Superior temporal gyrus (tissue), 1 donor: ENCODE measurements at regions not wholly inside any gene's neighbourhood (a gene's known extent, or its start where the extent isn't known, plus 50 kb on each side); places are given as distances from the start of the nearest gene placed in this dataset.
"Not testable (repeated sequence)": the region's sequence is repeated elsewhere in the genome, so short reads cannot be mapped to it uniquely, and the experiment has no call there.

ENCODE experiments used
- DNase-seq: peaks from one replicate; pipeline ENCODE4 v3.0.0-alpha.2; 2016; ENCODE audit errors: extremely low spot score

DNA sequence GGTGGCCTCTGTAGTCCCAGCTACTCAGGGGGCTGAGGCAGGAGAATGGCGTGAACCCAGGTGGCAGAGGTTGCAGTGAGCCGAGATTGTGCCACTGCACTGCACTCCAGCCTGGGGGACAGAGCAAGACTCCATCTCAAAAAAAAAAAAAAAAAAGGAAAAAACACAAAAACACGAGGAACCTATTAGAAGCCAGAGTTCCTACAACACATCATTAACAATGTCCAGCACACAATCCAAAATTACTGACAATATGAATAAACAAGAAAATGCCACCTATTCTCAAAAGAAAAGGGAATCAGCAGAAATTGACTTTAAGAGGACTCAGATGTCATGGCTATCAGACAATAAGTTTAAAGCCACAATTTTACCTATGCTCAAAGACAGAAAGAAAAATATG, 57.3 kb upstream of the HS3ST3A1 start:
- DNase-seq: not testable (repeated sequence)

DNA sequence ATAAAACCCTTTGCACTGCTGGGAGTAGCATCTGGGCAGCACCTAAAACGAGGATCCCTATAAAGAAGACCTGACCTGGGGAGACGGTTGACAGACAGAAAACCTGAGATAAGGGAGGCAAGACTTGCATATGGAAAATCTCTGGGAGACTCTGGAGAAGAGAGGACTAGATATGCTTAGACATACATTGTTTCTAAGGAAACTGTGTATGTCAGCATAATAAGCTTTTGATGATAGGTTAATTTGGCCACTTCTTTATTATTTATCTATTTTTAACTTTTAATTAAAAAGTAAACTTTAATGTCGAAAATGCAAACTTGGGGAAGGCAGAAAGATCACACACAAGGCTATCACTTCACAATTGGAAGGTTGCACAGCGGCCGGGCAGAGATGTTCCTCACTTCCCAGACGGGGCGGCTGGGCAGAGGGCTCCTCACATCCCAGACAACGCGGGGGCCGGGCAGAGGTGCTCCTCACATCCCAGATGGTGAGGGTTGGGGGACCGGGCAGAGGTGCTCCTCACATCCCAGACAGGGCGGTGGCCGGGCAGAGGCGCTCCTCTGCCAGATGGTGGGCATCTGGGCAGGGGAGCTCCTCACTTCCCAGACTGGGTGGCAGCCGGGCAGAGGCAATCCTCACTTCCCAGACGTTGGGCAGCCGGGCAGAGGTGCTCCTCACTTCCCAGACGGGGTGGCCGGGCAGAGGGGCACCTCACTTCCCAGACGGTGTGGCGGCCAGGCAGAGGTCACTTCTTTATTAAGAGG, 64.3 kb upstream of the HS3ST3A1 start:
- no peak for DNase-seq

DNA sequence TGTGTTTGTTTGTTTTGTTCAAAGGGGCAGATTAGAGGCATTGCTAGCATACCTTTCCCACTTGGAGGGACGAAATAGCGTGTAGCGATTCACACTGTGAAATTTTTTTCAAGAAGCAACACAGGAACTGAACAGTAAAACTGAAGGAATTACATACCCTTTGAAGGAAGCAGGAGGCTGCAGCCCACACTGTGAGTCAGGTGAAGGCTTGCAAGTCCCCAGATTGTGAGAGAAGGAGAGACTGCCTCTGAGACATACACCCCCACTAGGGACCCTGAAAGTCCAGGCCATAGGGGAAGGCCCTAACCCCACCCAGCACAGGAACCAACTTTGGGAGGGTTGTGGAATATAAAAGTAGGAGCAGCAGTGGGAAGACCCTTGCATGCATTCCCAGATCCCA, 69.6 kb upstream of the HS3ST3A1 start:
- DNase-seq: no peak

DNA sequence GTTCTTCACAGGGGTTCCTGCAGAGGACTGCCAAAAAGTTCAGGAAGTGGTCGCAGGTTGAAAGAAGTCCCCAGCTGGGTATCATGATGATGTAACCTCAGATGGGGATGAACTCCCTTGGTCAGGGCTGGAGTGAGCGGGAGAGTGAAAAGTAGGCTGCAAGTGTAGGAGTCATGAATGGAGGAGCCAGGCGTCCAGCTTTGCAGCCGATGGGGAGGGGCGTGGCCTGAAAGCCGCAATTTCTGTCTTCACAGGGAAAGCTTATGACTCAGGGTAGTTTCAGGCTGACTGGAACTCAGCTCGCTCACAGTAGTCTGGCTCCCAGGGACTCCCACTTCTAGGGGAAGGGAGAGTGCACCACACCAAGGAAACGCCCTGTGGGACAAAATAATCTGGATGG, 70.0 kb upstream of the HS3ST3A1 start:
- no peak for DNase-seq

DNA sequence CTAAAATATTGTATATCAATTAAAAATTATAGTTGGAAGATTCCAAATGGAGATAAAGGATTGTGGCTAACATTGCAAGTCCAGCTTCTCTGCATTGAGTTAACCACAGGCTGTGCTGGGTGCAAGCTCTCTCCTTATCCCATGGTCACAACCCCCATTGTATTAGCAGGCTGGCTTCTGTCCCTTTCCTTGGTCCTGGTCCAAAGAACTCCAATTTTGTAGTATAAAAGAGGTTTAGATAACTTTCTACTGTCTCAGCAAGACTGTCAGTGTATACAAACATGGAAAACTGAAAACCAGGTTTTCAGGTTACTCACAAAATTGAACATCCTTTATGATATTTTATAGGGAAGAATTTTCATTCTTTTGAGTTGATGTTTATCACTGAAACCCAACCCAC, 76.6 kb upstream of the HS3ST3A1 start:
- DNase-seq: no peak

DNA sequence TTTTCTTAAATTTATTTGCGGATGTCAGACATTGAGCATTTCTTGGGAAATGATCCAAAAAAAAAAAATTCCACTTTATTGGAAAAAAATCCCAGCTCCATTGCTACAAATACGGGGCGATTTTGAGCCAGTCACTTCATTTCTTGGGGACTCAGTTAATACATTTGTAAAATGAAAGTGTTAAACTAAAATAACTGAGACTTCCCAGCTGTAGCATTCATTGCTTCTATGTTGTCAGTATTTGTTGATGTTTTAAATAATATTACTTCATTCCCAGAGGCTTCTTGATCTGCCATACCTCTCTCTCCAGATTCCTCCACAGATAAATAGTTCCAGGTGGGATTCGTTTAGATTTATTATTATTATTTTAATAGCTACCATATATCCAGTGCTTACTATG, 77.1 kb upstream of the HS3ST3A1 start:
- DNase-seq: no peak

DNA sequence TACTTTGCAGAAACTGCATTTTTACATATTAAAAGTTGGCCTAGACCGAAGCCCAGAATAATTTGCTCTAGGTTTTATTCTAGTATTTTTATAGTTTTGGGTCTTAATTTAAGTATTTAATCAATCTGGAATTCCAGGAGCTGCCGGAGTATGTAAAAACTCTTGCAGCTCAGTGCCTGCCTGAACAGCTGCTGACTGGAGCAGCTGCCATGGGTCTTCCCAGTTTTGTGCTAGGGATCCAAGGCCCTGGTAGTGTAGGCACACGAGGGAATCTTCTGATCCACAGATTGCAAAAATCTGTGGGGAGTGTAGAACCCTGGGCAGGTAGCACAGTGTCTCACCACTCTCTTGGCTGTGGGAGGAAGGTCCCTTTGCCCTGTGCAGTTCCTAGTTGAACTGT, 87.0 kb upstream of the HS3ST3A1 start:
- no peak for DNase-seq

DNA sequence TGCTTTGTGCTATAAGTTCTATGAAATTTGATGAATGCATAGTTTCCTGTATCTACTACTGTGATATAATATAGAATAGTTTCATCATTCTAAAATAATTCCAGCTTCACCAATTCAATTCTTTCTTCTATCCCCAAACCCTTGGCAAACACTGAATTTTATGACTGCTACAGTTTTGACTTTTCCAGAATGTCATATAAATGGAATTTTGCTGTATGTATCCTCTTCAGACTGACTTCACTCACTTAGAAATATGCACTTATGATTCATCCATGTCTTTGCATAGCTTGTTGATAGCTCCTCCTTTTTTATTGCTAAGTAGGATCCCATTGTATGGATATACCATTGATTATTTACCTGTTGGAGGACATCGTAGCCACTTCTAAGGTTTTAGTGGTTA, 89.1 kb upstream of the HS3ST3A1 start:
- no peak for DNase-seq

DNA sequence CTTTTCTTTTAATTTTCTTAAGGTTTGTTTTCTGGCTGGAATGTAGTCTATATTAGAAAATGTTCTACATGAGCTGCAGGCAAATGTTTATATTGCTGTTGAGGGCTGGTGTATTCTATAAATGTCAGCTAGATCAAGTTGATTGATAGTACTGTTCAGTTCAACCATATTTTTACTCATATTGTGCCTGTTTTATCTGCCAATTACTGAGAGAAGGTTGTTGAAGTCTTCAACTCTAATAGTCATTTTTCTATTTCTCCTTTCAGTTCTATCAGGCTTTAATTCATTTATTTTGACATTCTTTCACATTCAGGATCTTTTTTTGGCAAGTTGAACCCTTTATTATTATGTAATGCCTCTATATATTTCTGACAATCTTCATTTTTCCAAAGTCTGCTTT, 93.2 kb upstream of the HS3ST3A1 start:
- no peak for DNase-seq

DNA sequence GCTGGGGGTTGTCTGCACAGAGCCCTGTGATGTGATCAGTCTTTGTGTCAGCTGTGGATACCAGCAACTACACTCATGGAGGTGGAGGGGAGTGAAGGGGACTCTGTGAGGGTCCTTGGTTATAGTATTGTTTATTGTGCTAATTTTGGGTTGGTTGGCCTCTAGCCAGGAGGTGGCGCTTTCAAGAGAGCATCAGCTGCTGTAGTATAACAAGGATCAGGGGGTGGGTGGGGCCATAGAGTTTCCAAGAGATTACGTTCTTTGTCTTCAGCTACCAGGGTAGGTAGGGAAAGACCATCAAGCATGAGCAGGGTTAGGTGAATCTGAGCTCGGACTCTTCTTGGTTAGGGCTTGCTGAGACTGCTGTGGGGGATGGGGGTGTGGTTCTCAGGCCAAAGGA, 97.1 kb upstream of the HS3ST3A1 start:
- no peak for DNase-seq

DNA sequence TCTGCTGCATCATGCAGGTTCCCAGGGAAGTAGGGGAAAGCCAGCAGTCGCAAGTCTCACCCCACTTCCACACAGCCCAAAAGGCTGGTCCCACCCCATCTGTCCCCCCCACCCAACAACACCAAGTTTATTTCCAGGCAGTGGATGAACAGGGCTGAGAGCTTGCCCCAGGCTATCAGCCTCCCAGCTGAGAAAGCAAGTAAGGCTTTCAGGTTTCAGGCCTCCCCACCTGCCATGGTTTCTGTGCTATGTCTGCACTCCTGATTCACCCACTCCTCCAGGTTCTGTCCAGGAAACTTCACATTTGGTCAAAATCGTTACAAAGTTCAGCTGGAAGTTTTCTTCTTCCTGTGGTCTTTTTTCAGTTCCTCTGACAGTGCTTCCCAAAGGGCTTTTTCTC, 97.5 kb upstream of the HS3ST3A1 start:
- no peak for DNase-seq

DNA sequence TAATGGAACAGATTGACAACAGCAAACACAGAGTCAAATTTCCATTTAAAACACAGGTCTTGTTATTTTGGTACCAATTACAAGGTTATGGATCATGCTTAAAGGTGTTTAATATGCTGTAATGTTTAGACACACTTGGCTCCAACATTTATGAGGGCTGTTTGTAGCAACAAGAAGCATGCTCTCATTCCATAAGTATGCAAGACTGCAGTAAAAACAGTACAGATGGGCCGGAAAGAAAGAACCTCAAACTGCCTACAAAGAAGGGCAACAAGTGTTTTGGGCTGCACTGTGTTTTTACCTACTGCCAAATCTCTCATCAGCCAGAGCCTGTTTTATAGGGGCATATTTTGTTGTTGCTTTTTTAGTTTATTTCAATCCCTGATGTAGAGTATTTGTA, 100.5 kb upstream of the HS3ST3A1 start:
- DNase-seq: no peak

DNA sequence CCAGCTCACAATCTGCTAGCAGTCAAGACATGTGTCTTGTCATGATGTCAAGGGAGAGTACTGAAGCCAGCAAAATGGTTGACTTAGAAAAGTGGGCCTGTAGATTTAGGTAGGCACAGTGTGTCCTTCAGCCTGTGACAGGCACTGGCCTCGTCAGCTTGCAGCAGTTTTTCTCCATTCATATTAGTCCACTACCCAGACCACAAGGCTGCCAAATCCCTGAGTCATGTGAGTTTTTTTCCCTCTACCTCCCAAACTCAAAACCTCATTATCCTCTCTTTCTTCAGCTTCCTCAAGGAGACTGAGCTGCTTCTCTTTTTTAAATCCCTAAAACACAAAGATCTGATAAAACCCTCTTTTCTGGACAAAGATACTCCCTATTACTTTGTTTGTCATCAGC, 102.6 kb upstream of the HS3ST3A1 start:
- no peak for DNase-seq

DNA sequence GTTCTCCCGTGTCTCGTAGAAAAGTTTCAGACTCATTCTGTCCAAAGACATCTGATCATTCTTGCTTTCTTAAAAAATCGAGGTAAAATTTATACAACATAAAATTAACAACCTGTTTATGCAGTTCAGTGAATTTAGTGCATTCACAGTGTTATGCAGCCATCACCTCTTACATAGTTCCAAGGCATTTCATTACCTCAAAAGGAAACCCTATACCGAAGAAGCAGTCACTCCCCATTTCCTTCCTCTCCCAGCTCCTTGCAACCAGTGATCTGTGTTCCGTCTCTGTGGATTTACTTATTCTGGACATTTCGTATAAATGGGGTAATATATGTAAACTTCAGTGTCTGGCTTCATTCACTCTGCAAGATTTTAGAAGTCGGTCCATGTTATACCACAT, 103.5 kb upstream of the HS3ST3A1 start:
- DNase-seq: no peak

DNA sequence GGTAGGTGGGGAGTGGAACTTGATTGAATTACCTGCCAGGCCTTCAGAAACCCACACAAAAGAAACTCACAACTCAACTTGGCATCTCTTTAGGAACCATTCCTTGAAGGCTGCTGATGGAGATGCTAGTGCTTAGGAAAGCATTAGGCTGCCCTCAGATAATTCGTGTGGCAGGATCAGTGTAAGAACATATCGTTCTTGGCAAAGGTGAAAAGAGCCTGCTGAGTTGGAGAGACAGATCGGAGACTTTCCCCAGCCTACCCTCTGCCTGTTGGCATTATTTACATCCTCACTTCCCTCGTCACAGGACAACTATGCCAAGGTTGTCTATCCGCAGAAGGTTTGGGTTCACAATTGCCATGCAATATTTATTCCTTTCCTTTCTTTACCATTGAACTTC, 120.0 kb upstream of the HS3ST3A1 start:
- no peak for DNase-seq

DNA sequence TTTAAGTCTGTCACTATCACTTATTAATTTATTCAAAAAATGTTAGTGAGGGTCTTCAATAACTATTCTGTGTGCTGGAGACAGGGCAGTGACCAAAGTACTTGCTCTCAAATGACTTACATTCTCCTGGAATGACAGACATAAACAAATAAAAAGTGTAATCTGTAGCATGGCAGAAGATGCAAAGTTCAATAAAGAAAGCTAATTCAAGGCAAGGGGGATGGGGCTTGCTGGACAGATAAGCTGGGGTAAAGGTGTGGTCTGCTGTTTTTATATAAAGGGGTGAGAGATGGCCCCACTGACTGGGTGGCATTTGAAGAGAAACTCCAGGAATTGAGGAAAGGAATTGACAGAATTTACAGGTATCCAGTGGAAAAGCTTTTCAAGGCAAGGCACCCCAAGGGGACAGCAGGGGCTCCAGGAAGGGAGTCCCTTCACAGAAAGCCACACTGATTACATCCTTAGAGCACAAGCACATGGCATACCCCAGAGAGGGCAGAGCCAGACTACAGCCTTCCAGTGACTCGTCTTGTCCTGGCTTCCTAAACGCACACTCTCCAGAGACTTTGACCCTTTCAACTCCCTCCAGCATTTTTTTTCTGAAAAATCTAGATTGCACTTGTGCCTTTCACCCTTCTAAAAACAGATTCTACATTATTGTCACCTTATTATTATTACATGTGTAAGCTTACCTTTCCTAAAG, 123.7 kb upstream of the HS3ST3A1 start:
- no peak for DNase-seq

DNA sequence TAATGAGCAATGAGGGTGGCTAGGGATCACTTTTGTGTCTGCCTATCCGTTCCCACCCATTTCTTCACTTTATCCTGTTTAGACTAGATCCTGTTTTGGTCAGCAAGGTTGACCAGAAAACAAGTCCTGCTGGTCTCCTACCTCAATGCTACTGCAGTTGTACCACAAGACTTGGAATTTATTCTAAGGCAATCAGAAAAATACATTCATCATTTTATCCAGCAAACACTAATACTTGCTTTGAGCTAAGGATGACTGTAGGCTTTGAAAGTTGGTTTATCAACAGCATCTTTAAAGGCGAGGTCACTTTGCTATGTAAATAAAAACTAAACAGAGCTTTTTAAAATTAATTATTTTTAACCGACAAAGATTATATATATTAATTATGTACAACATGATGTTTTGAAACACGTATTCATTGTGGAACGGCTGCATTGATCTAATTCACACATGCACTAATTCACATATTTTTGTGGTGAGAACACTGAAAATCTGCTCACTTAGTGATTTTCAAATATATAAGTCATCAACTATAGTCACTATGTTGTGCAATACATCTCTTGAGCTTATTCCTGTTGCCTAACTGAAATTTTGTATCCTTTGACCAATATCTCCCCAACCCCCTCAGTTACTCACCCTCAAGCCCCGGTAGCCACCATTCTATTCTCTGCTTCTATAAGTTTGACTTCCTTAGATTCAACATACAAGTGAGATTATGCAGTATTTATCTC, 125.9 kb upstream of the HS3ST3A1 start:
- DNase-seq: no peak

DNA sequence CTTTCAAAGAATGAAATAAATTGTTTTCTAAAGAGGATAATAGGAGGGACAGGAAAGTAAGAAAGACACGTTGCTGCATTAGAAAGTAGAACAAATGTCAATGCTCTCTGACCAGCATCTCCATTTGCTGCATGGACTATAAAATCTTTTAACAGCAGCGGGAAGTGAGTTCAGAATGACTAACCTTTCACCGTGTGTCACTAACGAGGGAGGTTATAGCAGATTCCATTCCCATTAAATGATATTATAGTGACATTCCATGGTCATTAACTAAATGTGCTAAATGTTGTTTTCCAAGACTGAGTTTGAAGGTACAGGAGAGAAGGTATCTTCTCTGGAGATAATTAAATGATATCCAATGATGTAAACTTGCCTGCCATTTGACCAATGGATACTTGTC, 127.1 kb upstream of the HS3ST3A1 start:
- DNase-seq: no peak

DNA sequence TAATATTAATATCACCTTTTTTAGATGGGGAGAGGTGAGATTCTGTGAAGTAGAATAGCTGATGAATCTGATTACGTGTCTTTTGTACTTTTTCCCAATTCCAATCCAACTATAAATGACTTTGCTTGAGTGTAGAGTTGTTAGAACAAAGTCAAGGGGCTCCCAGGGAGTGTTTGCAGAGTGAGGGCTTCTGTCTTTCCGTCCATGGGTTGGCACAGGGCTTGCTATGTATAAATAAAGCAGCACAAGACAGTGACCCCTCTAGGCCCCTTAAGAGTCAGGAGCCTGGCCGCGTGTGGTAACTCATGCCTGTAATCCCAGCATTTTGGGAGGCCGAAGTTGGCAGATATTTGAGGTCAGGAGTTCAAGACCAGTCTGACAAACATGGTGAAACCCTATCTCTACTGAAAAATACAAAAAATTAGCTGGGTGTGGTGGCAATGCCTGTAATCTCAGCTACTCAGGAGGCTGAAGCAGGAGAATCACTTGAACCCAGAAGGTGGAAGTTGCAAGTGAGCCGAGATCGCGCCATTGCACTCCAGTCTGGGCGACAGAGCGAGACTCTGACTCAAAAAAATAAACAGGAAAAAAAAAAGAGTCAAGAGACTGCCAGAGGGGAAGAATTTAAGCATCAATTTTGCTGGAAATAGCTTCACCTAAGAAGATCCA, 127.9 kb upstream of the HS3ST3A1 start:
- DNase-seq: no peak

DNA sequence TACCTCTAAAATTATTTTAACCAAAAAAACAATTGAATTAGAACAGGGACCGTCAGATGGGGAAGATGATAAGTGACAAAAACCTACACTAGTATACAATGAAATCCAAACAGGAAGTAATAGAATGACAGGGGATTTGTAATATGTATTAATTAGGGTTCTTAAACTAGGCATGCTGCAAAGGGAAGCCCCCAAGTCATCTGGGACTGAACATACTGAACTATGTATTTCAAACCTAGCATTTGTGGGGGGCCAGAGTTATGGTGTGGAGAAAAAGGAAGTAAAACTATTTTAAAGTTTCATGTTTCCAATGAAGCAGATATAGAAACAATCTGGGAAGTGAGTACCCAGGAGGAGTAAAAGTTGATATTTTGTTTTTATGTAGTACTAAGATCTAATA, 133.2 kb upstream of the HS3ST3A1 start:
- DNase-seq: no peak

DNA sequence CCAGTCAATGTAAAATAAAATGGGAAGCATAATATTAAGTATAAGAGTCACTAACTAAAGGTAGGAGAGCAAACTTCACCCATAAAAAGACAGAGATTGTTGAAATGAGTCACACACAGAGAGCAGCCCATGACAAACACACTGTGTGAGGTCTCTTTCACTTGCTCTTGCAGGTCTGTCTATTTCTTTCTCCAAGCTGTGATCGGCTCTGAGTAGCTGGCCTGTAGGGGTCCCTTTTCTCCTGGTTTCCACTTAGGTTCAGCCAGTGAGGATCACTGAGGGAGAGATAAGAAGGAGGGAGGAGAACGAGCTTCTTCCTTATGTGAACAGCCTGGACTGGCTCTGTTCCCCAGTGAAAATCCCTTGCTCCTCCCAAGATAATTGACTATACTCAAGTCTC, 133.7 kb upstream of the HS3ST3A1 start:
- no peak for DNase-seq

DNA sequence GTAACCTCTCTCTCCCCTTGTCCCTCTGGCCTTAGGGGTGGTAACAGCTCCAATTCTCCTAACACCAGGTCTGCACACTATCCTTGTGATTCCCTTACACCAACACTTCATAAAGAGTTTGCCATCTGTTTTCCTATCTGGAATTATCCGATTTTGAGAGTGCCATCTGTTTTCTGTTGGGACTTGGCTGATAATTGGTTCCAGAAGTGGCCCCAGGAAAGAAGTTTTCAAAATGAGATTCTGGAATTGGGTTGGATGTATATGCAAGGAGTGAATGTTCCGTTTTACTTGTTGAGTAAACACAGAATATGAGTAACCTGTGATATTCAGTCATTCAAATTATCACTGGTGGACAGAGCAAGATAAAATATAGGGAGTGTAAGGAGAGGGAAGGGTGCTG, 134.1 kb upstream of the HS3ST3A1 start:
- DNase-seq: no peak
